GM03348 (cell line): ENCODE measurements at regions not wholly inside any gene's neighbourhood (a gene's known extent, or its start where the extent isn't known, plus 50 kb on each side); places are given as distances from the start of the nearest gene placed in this dataset.
"Not testable (repeated sequence)": the region's sequence is repeated elsewhere in the genome, so short reads cannot be mapped to it uniquely, and the experiment has no call there.

ENCODE experiments used
- DNase-seq: peaks from one replicate; pipeline ENCODE4 v3.0.0; 2012; ENCODE audit warnings: low spot score

DNA sequence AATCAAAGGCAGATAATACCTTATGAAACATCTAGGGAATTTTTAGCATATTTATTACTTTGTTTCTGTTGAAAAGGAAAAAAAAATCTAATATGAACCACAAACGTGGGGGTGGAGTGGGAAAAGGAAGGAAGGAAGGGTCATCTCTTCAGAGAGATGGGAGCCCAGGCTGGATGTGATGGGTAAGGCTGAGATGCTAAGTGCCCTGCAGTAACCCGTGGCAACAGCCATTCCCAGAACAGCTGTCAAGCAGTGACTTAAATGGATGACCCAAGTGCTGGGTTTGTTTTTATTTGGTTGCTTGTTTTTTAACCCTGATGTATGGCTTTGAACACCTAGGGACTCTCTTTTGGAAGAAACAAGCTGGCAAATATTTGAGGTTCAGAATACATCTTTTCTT, 50.7 kb upstream of the KLF7 start:
- no peak for DNase-seq

GRCh38 chr2:207217442-207217841, 51.7 kb upstream of the KLF7 start:
- no peak for DNase-seq

DNA sequence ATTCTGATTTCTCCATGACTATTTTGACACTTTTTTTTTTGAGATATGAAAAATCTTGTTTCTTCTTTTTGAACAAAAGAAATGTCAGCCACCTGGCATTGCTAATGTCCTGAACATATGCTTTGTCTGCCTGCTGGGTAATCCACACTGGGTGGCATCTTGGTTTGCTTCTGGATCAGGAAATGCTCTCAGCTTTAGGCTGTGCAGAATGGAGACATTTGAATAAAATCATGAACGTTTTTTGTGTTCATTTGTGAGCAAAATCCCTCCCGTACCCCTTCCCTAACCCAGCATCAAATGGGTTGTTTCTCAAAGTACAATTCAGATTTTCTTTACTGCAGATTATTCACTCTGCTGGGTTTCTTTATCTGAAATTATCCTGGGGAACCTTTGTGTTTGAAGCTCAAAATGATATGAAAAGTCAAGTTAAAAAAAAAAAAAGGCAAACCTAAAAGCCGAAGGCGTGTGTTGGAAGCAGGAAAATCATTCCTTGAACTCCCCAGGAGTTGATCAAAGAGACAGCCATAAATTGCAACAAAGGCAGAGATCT, 53.4 kb upstream of the KLF7 start:
- no peak for DNase-seq

DNA sequence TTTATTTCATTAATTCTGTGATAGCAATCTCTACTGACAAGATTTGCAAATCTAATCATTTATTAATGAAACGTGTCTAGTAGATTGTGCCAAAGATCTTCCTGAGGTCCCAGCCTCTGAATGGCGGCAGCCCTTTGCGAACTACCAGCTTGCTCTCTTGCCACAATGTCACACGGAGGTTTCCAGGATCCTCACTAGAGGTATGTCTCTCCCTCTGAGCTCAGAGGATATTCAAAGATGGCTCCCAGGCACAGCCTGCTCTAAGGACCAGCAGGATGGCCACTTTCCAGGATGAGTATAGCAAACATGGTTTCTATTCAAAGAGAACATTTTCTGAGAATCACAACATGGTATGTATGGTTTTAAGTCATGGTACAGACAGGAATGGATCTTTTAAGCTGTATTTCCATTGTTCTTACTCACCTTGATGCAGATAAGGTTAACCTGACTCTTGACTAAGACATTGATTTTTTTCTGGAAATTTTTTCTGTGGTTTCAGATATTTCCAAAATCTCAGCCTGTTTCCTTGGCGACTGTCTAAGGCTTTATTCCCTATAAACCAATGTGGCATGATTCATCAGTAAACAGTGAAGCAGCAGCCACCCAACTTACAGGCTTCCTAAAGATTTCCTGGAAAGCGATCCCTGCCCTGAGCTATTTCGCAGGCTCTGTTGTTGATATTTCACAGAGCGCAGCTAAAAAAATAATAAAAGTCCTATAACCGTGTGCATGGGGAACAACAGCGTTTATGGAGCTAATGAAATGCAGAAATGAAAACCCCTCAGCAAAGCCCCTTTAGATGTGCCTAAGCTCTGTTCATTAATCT, 54.1 kb upstream of the KLF7 start:
- DNase-seq: peak; percentile 64

- DNase-seq: no peak
These were observed 56.0 kb upstream of the KLF7 start for GRCh38 chr2:207221731-207222130.

DNA sequence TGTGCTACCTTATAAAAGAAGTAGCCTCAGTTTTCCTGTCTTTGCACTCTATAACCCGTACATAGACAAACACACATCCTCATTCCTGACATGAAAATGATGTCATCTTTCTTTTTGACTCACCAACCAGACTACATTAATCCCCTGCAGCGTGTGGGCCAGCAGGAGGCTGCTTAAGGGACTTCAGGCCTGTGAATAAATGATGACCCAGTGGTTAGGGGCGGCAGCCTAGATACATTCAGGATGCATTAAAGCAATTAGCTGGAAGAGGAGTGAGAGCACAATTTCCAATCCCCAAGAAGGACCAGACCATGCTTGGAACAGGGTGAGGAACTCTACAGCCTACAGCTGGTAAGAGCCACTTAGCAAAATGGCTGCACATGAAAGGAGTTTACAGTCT, 57.3 kb upstream of the KLF7 start:
- DNase-seq: peak; percentile 25

DNA sequence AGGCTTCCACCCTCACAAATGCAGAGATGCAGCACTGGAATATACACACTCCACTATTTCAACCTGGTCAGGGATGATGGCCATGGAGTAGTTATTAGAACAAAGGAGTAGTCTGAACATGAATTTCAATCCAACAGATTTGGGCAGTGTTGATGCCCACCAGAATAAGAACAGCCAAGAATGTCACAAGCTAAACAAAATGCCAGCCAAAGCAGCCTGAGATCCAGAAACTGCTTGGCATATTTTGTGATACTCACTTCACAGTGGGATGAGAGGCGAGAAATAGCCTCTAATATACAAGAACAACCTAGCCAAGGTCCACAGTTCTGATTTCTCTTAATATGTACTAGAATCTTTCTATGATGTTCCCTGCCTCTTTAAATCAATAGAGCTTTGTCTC, 58.6 kb upstream of the KLF7 start:
- DNase-seq: no peak

DNA sequence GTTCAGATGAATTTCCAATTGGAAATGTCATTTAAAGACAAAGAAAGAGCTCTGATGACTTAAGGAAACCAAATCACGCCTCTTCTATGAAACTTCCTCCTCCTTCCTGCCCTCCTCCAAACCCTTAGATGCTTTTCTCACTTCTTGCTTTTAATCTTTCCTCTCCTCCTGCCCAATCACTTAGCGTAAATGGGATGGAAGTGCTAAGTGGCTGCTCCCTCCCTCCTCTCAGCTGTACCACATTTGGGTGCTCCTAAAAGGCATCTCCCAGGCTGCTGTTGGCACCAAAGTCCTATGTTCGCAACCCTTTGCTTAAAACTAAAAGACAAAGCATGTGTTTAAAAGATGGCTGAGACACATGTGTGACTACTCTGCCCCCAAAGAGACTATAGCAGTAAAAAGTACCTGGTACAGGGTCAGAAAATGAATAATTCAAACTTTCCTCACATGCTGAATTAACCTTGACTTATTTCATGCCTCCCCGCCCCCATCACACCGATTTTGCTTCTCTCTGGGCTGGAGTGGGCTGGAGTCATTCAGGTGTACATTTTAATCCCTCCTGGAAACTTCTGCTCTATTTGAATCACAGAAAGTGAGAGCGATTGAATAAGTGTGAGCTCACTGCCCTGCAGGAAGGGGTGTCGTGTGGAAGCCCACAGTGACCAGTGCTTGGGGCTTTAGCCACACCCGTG, 59.2 kb upstream of the KLF7 start:
- no peak for DNase-seq

DNA sequence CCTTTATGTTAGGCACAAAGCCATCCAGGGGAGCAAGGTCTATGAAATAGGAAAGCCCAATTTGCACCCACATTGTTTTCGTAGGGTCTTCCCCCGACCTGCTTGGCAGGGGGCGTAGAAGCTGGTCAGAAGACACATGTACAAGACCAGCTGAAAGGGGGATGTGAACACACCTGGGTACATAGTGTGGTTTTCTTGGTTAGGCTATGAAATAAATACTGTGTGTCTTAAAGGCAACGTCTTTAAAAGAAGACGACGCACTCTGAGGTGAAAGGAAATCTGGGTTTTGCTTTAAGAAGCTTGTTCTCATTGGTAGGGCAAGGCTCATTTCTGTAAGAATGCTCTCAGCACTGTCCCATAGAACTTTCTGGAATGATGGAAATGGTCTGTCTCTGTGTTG, 60.0 kb upstream of the KLF7 start:
- no peak for DNase-seq

- DNase-seq: no peak
These were observed 60.5 kb upstream of the KLF7 start for GRCh38 chr2:207226243-207226642.

GRCh38 chr2:207226671-207227061, 60.9 kb upstream of the KLF7 start:
- no peak for DNase-seq

- DNase-seq: no peak
These were observed 61.5 kb upstream of the KLF7 start for GRCh38 chr2:207227062-207227748.

DNA sequence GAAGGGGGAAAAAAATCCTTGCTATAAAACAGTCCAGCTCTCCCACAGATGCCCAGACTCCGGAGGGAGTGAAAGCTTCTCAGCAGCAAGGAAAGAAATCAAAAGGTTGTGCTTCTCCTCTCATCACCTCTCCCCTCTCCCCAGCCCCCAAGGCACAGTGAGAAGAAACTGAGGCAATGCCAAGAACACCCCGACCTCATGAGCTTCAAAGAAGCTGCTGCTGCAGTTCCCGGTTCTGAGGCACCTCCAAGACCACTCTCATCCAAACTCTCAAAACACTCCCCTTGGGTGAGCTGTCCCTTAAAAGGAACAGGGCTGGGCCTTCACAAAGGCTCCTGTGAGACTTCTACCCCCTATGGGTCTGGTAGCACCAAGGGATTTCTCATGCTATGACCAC, 62.0 kb upstream of the KLF7 start:
- no peak for DNase-seq

- no peak for DNase-seq
These were observed 62.7 kb upstream of the KLF7 start for GRCh38 chr2:207228402-207228801.

GRCh38 chr2:207229161-207229560, 63.4 kb upstream of the KLF7 start:
- DNase-seq: no peak

GRCh38 chr2:207230261-207231105, 64.7 kb upstream of the KLF7 start:
- DNase-seq: no peak

DNA sequence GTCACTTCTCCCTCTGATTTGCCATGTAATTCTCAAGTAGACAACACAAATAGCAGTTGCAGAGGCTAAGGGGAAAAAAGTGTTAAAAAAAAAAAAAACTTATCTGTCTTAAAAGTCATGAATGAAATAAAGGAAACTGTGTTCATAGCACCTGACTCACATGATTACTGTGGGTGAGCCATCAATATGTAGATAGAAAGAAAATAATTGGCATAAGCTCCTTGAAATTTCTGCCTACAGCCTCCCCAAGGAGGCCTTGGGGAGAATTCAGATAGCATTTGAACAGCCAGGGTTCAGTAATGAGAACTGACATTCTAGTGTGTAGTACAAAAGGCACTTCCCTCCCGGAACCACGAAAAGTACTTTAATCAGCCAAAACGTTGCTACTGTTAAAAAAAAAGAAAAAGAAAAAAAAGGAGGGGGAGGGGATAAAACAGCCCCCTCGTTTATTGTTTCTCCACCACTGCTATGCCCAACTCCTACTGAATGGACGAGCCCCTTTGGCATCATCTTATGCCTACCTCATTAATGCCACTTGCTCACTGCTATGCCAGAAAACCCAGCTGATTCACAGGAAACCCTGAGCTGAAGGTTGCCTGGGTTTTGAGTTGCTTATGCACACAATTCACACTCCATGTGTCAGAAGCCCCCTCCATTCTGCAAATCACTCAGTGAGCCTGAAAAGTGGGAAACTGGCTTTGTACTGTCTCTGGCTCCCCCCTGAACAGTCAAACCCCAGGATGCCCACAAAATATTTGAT, 65.5 kb upstream of the KLF7 start:
- DNase-seq: no peak

DNA sequence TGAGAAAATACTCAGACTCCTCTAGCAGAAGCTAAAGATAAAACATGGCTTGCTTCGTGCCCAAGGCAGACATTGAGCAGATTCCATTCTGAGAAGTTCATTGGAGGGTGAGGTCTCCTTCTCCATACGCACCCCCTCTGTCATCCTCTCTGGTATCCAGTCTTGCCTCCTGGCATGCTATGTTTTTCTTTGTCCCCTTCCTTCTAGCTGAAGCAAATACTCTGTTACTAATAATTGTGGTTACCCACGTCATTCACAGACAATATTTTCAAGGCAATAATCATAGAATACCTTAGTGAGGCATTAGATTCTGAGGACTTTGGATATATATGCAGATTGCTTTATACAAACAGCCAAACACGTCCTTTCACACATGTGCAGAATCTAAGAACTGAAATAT, 66.2 kb upstream of the KLF7 start:
- DNase-seq: peak; percentile 60

DNA sequence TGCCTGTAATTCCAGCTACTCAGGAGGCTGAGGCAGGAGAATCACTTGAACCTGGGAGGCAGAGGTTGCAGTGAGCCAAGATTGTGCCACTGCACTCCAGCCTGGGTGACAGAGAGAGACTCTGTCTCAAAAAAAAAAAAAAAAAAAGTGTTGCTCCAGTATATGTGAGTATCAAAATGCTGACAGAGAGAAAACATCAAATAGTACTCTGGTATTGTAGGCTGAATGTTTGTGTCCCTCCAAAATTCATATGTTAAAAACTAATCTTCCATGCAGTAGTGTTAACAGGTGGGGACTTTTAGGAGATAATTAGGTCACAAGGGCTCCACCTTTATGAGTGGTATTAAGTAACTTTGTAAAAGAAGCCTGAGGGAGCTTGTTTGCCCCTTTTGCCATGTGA, 67.4 kb upstream of the KLF7 start:
- DNase-seq: not testable (repeated sequence)

DNA sequence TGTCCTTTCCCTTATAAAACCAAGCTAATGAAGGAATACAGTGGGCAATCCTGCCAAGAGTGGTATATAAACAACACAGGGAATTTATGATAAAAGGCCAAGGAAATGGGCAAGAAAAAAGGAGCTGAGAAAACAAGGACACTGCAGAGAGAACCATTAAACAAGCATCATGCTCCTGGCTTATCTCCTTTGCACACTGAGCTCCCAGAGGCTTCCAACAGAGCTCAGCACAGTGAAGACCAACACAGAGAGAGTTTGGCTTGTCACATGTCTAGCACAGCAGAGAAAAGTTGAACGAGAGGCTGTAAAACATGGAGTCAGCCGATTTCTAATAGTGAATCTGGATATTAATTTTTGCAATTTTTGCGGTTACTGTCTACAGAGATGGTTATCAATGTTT, 68.0 kb upstream of the KLF7 start:
- DNase-seq: no peak

- no peak for DNase-seq
These were observed 69.9 kb upstream of the KLF7 start for GRCh38 chr2:207235621-207236020.
